ENCODE measurements at regions not wholly inside any gene's neighbourhood (a gene's known extent, or its start where the extent isn't known, plus 50 kb on each side); places are given as distances from the start of the nearest gene placed in this dataset.

DNA sequence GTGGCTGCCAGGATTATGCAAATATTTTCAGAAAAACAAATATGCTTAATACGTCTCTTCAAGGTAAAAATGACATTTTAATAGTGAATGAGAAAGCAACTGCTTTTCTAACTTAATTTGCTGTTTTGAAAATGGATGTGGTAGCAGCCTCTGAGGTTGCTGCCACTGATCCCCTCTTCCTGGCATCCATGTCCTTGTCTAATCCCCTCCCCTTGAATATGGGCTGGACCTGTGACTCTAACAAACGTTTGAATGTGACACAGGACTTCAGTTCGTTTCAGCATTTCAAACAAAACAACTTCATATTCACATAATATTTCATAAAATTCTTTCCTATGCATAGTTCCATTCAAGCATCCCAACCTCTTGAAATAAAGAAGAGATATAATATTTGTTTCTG is 64.2 kb upstream of the SLC38A2 start (continued):
- TF ChIP-seq, protein P1, sequence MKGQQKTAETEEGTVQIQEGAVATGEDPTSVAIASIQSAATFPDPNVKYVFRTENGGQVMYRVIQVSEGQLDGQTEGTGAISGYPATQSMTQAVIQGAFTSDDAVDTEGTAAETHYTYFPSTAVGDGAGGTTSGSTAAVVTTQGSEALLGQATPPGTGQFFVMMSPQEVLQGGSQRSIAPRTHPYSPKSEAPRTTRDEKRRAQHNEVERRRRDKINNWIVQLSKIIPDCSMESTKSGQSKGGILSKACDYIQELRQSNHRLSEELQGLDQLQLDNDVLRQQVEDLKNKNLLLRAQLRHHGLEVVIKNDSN (IDR thresholded peaks at IDR 0.05; ENCODE audit: borderline replicate concordance, low read depth) = no peak
- TF ChIP-seq NFIC (IDR thresholded peaks at IDR 0.05; ENCODE audit: borderline replicate concordance) (no peak), EZH2phosphoT487 (IDR thresholded peaks at IDR 0.05; ENCODE audit: borderline replicate concordance, low read depth) (no peak), YY1 (IDR thresholded peaks at IDR 0.05; ENCODE audit: low read depth) (no peak), TCF12 (IDR thresholded peaks at IDR 0.05) (no peak), GABPA (IDR thresholded peaks at IDR 0.05; ENCODE audit: low read depth) (no peak)

DNA sequence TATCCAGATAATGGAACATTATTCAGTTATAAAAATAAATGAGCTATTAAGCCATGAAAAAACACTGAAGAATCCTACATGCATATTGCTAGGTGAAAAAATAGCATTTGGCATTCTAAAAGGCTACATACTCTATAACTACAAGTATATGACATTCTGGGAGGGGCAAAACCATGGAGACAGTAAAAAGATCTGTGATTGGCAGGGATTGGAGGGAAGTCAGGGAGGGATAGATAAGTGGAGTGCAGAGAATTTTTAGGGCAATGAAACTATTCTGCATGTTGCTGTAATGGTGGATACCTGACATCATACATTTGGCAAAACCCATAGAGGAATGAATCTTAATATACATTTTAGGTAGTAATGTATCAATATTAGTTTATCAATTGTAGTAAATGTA is 63.1 kb upstream of the SLC38A2 start:
- Histone ChIP-seq H3K79me2 (ENCODE audit: insufficient read depth) (no peaks in the 10 kb centered on the region), H3K4me1 (ENCODE audit: control insufficient read depth in 1 of 2, insufficient read depth in 2 of 2, low read depth in 1 of 2, low read length in 1 of 2) (peaks cover 2 to 47% of the 10 kb centered on the region in 2 experiments; a peak in 3 of 4 replicates), H3K4me3 (ENCODE audit: low read depth in 2 of 2, low read length in 1 of 2) (no peak overlapping the region), H3K9ac (no peak overlapping the region), H4K20me1 (ENCODE audit: insufficient read depth) (no peaks in the 10 kb centered on the region), H3K4me2 (no peak overlapping the region), H3K9me2 (no peaks in the 10 kb centered on the region), H3K27me3 (ENCODE audit: insufficient read depth) (no peaks in the 10 kb centered on the region), H3K9me3 (no peaks in the 10 kb centered on the region), H3F3A (replicated peaks; ENCODE audit: insufficient read depth) (peaks cover 24% of the 10 kb centered on the region), H3K27ac (ENCODE audit: low read depth in 2 of 2, low read length in 1 of 2) (no peak overlapping the region), H3K36me3 (replicated peaks in 1 of 2; ENCODE audit: control insufficient read depth in 1 of 2, insufficient read depth in 2 of 2, low read length in 1 of 2) (no peaks in the 10 kb centered on the region), H2AFZ (ENCODE audit: low read depth) (no peak overlapping the region)
- ChIA-PET POLR2A (no interaction called here), CTCF (no interaction called here)
- DNase-seq = no peak
- TF ChIP-seq RXRA (IDR thresholded peaks at IDR 0.05; ENCODE audit: borderline replicate concordance, low read depth) (no peak), RCOR1 (IDR thresholded peaks at IDR 0.05; ENCODE audit: low read length) (no peak)

GRCh38 chr12:46435029-46435428 is 62.5 kb upstream of the SLC38A2 start:
- H3K9ac ChIP-seq = no peak overlapping the region

More at GRCh38 chr12:46435029-46435428, 62.5 kb upstream of the SLC38A2 start:
- no peak overlapping the region for H3K4me3 ChIP-seq (ENCODE audit: low read depth in 2 of 2, low read length in 1 of 2)
- H3K9me2 ChIP-seq = no peaks in the 10 kb centered on the region
- no peak overlapping the region for H3K4me2 ChIP-seq
- H2AFZ ChIP-seq (ENCODE audit: low read depth) = no peak overlapping the region
- no peak overlapping the region for H3K27ac ChIP-seq (ENCODE audit: low read depth in 2 of 2, low read length in 1 of 2)
- H3K36me3 ChIP-seq (replicated peaks in 1 of 2; ENCODE audit: control insufficient read depth in 1 of 2, insufficient read depth in 2 of 2, low read length in 1 of 2) = no peaks in the 10 kb centered on the region
- TF ChIP-seq POLR2AphosphoS5 (IDR thresholded peaks at IDR 0.05; ENCODE audit: low read depth, low read length) (no peak), YY1 (IDR thresholded peaks at IDR 0.05; ENCODE audit: low read depth) (no peak), TEAD4 (IDR thresholded peaks at IDR 0.05; ENCODE audit: borderline replicate concordance, insufficient read depth) (no peak), FOXM1 (IDR thresholded peaks at IDR 0.05; ENCODE audit: low read depth) (no peak), TCF12 (IDR thresholded peaks at IDR 0.05) (no peak), RXRA (IDR thresholded peaks at IDR 0.05; ENCODE audit: borderline replicate concordance, low read depth) (no peak), FOXJ3 (CRISPR knock-in tag; IDR thresholded peaks at IDR 0.05) (no peak)
- TF ChIP-seq, protein P2, sequence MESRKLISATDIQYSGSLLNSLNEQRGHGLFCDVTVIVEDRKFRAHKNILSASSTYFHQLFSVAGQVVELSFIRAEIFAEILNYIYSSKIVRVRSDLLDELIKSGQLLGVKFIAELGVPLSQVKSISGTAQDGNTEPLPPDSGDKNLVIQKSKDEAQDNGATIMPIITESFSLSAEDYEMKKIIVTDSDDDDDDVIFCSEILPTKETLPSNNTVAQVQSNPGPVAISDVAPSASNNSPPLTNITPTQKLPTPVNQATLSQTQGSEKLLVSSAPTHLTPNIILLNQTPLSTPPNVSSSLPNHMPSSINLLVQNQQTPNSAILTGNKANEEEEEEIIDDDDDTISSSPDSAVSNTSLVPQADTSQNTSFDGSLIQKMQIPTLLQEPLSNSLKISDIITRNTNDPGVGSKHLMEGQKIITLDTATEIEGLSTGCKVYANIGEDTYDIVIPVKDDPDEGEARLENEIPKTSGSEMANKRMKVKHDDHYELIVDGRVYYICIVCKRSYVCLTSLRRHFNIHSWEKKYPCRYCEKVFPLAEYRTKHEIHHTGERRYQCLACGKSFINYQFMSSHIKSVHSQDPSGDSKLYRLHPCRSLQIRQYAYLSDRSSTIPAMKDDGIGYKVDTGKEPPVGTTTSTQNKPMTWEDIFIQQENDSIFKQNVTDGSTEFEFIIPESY (IDR thresholded peaks at IDR 0.05; ENCODE audit: borderline replicate concordance, low read depth) = no peak
- TF ChIP-seq, protein P3, sequence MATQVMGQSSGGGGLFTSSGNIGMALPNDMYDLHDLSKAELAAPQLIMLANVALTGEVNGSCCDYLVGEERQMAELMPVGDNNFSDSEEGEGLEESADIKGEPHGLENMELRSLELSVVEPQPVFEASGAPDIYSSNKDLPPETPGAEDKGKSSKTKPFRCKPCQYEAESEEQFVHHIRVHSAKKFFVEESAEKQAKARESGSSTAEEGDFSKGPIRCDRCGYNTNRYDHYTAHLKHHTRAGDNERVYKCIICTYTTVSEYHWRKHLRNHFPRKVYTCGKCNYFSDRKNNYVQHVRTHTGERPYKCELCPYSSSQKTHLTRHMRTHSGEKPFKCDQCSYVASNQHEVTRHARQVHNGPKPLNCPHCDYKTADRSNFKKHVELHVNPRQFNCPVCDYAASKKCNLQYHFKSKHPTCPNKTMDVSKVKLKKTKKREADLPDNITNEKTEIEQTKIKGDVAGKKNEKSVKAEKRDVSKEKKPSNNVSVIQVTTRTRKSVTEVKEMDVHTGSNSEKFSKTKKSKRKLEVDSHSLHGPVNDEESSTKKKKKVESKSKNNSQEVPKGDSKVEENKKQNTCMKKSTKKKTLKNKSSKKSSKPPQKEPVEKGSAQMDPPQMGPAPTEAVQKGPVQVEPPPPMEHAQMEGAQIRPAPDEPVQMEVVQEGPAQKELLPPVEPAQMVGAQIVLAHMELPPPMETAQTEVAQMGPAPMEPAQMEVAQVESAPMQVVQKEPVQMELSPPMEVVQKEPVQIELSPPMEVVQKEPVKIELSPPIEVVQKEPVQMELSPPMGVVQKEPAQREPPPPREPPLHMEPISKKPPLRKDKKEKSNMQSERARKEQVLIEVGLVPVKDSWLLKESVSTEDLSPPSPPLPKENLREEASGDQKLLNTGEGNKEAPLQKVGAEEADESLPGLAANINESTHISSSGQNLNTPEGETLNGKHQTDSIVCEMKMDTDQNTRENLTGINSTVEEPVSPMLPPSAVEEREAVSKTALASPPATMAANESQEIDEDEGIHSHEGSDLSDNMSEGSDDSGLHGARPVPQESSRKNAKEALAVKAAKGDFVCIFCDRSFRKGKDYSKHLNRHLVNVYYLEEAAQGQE (IDR thresholded peaks at IDR 0.05; ENCODE audit: low read depth, low read length) = no peak
- no peaks in the 10 kb centered on the region for H3K9me3 ChIP-seq
- H3F3A ChIP-seq (replicated peaks; ENCODE audit: insufficient read depth) = peaks cover 28% of the 10 kb centered on the region
- H3K4me1 ChIP-seq (ENCODE audit: control insufficient read depth in 1 of 2, insufficient read depth in 2 of 2, low read depth in 1 of 2, low read length in 1 of 2) = peaks cover 2 to 47% of the 10 kb centered on the region in 2 experiments; a peak in 3 of 4 replicates
- CTCF ChIA-PET = no interaction called here
- POLR2A ChIA-PET = no interaction called here
- H3K27me3 ChIP-seq (ENCODE audit: insufficient read depth) = no peaks in the 10 kb centered on the region
- no peak for DNase-seq
- no peaks in the 10 kb centered on the region for H4K20me1 ChIP-seq (ENCODE audit: insufficient read depth)
- H3K79me2 ChIP-seq (ENCODE audit: insufficient read depth) = no peaks in the 10 kb centered on the region
